Left ventricle myocardium inferior (tissue), 1 donor: ENCODE measurements at regions not wholly inside any gene's neighbourhood (a gene's known extent, or its start where the extent isn't known, plus 50 kb on each side); places are given as distances from the start of the nearest gene placed in this dataset.

Source experiments
- DNase-seq: peaks from one replicate; pipeline ENCODE4 v3.0.0-alpha.2; 2020
- H3K27ac ChIP-seq: fragments of 200-600 bp; replicated peaks from 2 replicates; pipeline ENCODE4 v1.8.0; 2021
- H3K27me3 ChIP-seq: fragments of 200-600 bp; 2 replicates; pipeline ENCODE4 v1.8.0; 2021; ENCODE audit warnings: low read depth
- H3K36me3 ChIP-seq: fragments of 200-600 bp; 2 replicates; pipeline ENCODE4 v1.8.0; 2021
- H3K4me1 ChIP-seq: fragments of 200-600 bp; 2 replicates; pipeline ENCODE4 v1.8.0; 2021
- H3K4me3 ChIP-seq: fragments of 200-600 bp; 2 replicates; pipeline ENCODE4 v1.8.0; 2021; ENCODE audit warnings: mild to moderate bottlenecking, moderate library complexity
- H3K9me3 ChIP-seq: fragments of 200-600 bp; replicated peaks from 2 replicates; pipeline ENCODE4 v1.8.0; 2021
- intact Hi-C: fragments of 100-400 bp; cut with micrococcal nuclease; formaldehyde crosslinking; loops from one replicate; pipeline ENCODE4 v1.11.0; 2022
- TF ChIP-seq, protein P1 (sequence below): fragments of 200-600 bp; IDR thresholded peaks from 2 replicates; pipeline ENCODE4 v1.8.0; 2021; ENCODE audit warnings: antibody characterized with exemption, mild to moderate bottlenecking, borderline replicate concordance
- donor health status: DM: no; HTN: yes; CAD: no; lungs with severe emphysema.

- no peak for DNase-seq
- no peak overlapping the region for H3K27ac ChIP-seq
- H3K4me1 ChIP-seq = no peaks in the 10 kb centered on the region
- H3K27me3 ChIP-seq = no peaks in the 10 kb centered on the region
- intact Hi-C loops = no loop called here
- H3K36me3 ChIP-seq = no peaks in the 10 kb centered on the region
- TF ChIP-seq, protein P1, sequence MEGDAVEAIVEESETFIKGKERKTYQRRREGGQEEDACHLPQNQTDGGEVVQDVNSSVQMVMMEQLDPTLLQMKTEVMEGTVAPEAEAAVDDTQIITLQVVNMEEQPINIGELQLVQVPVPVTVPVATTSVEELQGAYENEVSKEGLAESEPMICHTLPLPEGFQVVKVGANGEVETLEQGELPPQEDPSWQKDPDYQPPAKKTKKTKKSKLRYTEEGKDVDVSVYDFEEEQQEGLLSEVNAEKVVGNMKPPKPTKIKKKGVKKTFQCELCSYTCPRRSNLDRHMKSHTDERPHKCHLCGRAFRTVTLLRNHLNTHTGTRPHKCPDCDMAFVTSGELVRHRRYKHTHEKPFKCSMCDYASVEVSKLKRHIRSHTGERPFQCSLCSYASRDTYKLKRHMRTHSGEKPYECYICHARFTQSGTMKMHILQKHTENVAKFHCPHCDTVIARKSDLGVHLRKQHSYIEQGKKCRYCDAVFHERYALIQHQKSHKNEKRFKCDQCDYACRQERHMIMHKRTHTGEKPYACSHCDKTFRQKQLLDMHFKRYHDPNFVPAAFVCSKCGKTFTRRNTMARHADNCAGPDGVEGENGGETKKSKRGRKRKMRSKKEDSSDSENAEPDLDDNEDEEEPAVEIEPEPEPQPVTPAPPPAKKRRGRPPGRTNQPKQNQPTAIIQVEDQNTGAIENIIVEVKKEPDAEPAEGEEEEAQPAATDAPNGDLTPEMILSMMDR = no peak
- H3K9me3 ChIP-seq = no peaks in the 10 kb centered on the region
- H3K4me3 ChIP-seq = no peak overlapping the region
Measured at GRCh38 chr2:103792042-103792441, 1030.2 kb downstream of the TMEM182 start.

DNA sequence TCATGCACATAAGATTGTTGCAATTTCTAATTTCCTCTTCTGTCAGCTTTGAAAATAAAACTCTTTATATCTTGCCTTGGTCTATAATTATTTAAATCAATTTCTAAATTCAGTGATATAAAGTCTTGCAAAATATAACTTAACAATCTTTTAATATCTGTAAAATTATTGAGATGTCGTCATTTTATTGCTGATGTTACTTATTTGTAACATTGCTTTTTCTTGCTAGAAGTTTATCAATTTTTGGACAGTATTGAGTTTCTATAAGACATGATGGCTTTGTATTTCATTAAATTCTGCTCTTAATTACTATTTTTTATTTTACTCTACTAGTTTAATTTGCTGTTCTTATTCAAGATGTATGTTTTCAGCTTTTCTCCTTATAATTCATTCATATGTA is 1036.5 kb downstream of the TMEM182 start:
- intact Hi-C loops = no loop called here
- Histone ChIP-seq H3K27ac (no peak overlapping the region), H3K4me3 (no peak overlapping the region), H3K4me1 (no peaks in the 10 kb centered on the region), H3K36me3 (no peaks in the 10 kb centered on the region), H3K9me3 (peaks cover 4% of the 10 kb centered on the region), H3K27me3 (no peaks in the 10 kb centered on the region)
- DNase-seq = no peak
- TF ChIP-seq, protein P1 = no peak

GRCh38 chr2:103804013-103804412 is 1042.2 kb downstream of the TMEM182 start:
- Histone ChIP-seq H3K27me3 (no peaks in the 10 kb centered on the region), H3K9me3 (peaks cover 12% of the 10 kb centered on the region), H3K4me3 (no peak overlapping the region), H3K36me3 (no peaks in the 10 kb centered on the region), H3K27ac (no peak overlapping the region), H3K4me1 (no peaks in the 10 kb centered on the region)
- DNase-seq = no peak
- TF ChIP-seq, protein P1 = no peak
- intact Hi-C loops = no loop called here

GRCh38 chr2:103805746-103806145 is 1043.9 kb downstream of the TMEM182 start:
- no peaks in the 10 kb centered on the region for H3K4me1 ChIP-seq
- TF ChIP-seq, protein P1 = no peak
- intact Hi-C loops = no loop called here
- H3K27me3 ChIP-seq = no peaks in the 10 kb centered on the region
- no peak overlapping the region for H3K27ac ChIP-seq
- H3K4me3 ChIP-seq = no peak overlapping the region
- peaks cover 12% of the 10 kb centered on the region for H3K9me3 ChIP-seq
- no peak for DNase-seq
- no peaks in the 10 kb centered on the region for H3K36me3 ChIP-seq

- H3K36me3 ChIP-seq = no peaks in the 10 kb centered on the region
- intact Hi-C loops = no loop called here
- TF ChIP-seq, protein P1 = no peak
- no peaks in the 10 kb centered on the region for H3K27me3 ChIP-seq
- no peak overlapping the region for H3K4me3 ChIP-seq
- peaks cover 7% of the 10 kb centered on the region for H3K9me3 ChIP-seq
- DNase-seq = no peak
- H3K4me1 ChIP-seq = no peaks in the 10 kb centered on the region
- no peak overlapping the region for H3K27ac ChIP-seq
Measured at GRCh38 chr2:103808814-103809213, 1045.1 kb upstream of the POU3F3 start.

GRCh38 chr2:103809415-103809814 is 1044.5 kb upstream of the POU3F3 start:
- Histone ChIP-seq H3K27ac (no peak overlapping the region), H3K4me1 (no peaks in the 10 kb centered on the region), H3K9me3 (peaks cover 7% of the 10 kb centered on the region), H3K4me3 (no peak overlapping the region), H3K27me3 (no peaks in the 10 kb centered on the region), H3K36me3 (no peaks in the 10 kb centered on the region)
- TF ChIP-seq, protein P1 = no peak
- no peak for DNase-seq
- intact Hi-C loops = no loop called here
